ENCODE measurements at regions not wholly inside any gene's neighbourhood (a gene's known extent, or its start where the extent isn't known, plus 50 kb on each side); places are given as distances from the start of the nearest gene placed in this dataset.

- DNase-seq (ENCODE audit: low spot score) = no peak
Measured at GRCh38 chr2:134203175-134203574, 50.7 kb upstream of the MGAT5 start.
